Heart left ventricle (tissue), 13 donors: ENCODE measurements at regions not wholly inside any gene's neighbourhood (a gene's known extent, or its start where the extent isn't known, plus 50 kb on each side); places are given as distances from the start of the nearest gene placed in this dataset.

ENCODE experiments used
- CTCF ChIP-seq, 12 donors: fragments of 200-600 bp; sonication (generic) in 4 of 12; IDR thresholded peaks; one replicate each; pipeline versions ENCODE4 v1.5.0 to v1.8.0; 2018 to 2022; ENCODE audit warnings: antibody characterized with exemption in 12 of 12, mild to moderate bottlenecking in 5 of 12
- POLR2A ChIP-seq, 2 donors: fragments of 450-650 bp; IDR thresholded peaks; one replicate each; pipeline ENCODE4 v1.6.1; 2017; ENCODE audit warnings: antibody characterized with exemption in 2 of 2, mild to moderate bottlenecking in 2 of 2, moderate library complexity in 2 of 2
- donor health status: ischemic (EF 13 %, LVEDD 7.1; RV severe dilation, severe dysfunction).
- donor health status: DM: no; HTN: yes; CAD: no.
- donor health status: DM: no; HTN: no; CAD: no.
- donor health status: ischemic (EF 25% LVEDD 6.9; RV normal size, moderate dysfunction).
- donor health status: ischemic (EF 25% LVEDD 5.7; RV mildly dilated, moderate dysfunction).
- donor health status: ischemic (EF 35%, LVEDD 5.7; RV mildly dilated, moderate dysfunction).
- donor health status: nonischemic (EF 11% LVEDD 7.7; RV severe dilation, severe dysfunction).
- donor health status: DM: yes; HTN: yes; CAD: no.
- donor health status: PGD.
- donor health status: ischemic (EF 29% LVEDD 5.4; RV normal size, mild dysfunction).
- donor health status: nonischemic (EF 23%, LVEDD 6.1; RV moderate dilation, normal function).

DNA sequence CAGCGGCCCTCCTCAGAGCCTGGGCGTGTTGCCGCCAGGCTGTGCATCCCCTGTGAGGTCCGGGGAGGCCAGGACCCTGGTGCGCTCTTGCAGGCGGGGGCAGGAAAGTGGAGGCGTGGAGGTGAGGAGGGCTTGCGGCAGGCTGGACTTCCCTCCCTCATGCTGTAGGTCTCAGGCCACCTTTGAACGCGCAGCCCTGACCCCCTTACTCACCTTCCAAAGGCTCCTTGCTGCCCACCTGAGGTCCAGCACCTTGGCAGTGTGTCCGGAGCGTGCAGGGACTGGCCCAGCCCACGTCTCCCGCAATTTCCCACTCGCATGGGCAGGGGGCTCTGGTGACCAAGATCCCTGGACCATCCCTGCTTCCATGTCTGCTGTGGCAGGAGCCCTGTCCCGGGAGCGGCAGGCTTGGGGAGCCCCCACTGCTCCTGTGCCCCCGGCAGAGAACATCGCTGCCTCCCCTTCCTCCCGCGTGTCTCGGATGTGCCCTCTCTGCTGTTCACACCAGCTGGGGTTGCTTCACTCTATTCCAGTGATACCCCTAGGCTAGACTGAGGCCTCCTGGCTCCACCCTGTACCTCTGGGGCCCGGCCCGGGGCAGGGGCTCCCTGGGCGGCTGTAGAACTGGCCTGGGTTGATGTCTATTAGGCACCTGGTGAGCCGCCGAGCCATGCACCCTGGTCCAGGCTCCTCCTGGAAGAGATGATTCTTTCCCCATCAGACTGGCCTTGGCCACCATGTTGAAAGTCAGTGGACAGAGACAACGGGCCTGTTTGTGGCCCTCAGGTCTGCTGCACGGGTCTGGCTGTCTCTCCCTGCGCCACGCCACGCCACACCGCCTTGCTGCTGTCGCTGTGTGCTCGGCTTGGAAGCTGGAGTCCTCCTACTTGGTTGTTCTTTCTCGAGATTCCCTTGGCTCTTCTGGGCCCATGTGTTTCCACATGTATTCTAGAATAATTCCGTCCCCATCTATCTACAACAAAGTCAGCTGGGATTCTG lies 95.4 kb upstream of the ADRA2C start:
- TF ChIP-seq CTCF (IDR thresholded peaks at IDR 0.05): no peak
- no peak for TF ChIP-seq POLR2A (IDR thresholded peaks at IDR 0.05)
